ENCODE measurements at regions not wholly inside any gene's neighbourhood (a gene's known extent, or its start where the extent isn't known, plus 50 kb on each side); places are given as distances from the start of the nearest gene placed in this dataset.

- H3K4me1 Mint-ChIP-seq = peaks cover 37 to 40% of the 10 kb centered on the region in 2 experiments
- no peak for DNase-seq
- Histone ChIP-seq H3K4ac (ENCODE audit: low read depth, low read length) (no peak overlapping the region), H3K79me1 (ENCODE audit: insufficient read depth, low read depth, low read length, poor library complexity, severe bottlenecking) (no peaks in the 10 kb centered on the region), H3K4me2 (ENCODE audit: insufficient read depth, insufficient read length, low read length) (no peak overlapping the region), H3K23me2 (ENCODE audit: insufficient read length, low read depth, low read length, poor library complexity, severe bottlenecking) (no peaks in the 10 kb centered on the region), H4K5ac (ENCODE audit: insufficient read length, low read depth, low read length) (no peak overlapping the region), H2BK12ac (ENCODE audit: insufficient read length, low read depth, low read length) (no peak overlapping the region), H4K20me1 (ENCODE audit: control insufficient read depth, insufficient read depth, insufficient read length) (no peaks in the 10 kb centered on the region), H3K27ac (ENCODE audit: insufficient read length, low read depth, low read length) (no peak overlapping the region), H2AFZ (ENCODE audit: low read length) (no peak overlapping the region), H2BK20ac (ENCODE audit: low read depth, low read length, poor library complexity, severe bottlenecking) (no peak overlapping the region), H3K14ac (ENCODE audit: insufficient read depth, low read length) (no peak overlapping the region), H2AK5ac (ENCODE audit: insufficient read length, low read length) (no peak overlapping the region), H4K8ac (replicated peaks; ENCODE audit: insufficient read length, low read depth, low read length) (no peak overlapping the region), H4K91ac (ENCODE audit: insufficient read length, low read depth, low read length) (no peak overlapping the region), H3K79me2 (ENCODE audit: insufficient read depth, low read length) (no peaks in the 10 kb centered on the region), H3K4me1 (ENCODE audit: insufficient read depth, low read length) (peaks cover 3% of the 10 kb centered on the region), H3K9me3 (ENCODE audit: control insufficient read depth, low read depth, low read length) (no peaks in the 10 kb centered on the region), H3K56ac (ENCODE audit: insufficient read length, low read depth, low read length) (no peak overlapping the region), H3K18ac (ENCODE audit: insufficient read length, low read depth, low read length) (no peak overlapping the region), H3K9ac (ENCODE audit: extremely low read depth, insufficient read length, low read length) (no peak overlapping the region), H2BK120ac (ENCODE audit: low read depth, low read length, poor library complexity, severe bottlenecking) (no peak overlapping the region), H3T11ph (ENCODE audit: low read length) (no peak overlapping the region), H2BK5ac (ENCODE audit: insufficient read length, low read length) (no peak overlapping the region), H2BK15ac (ENCODE audit: low read depth, low read length) (no peak overlapping the region), H3K27me3 (ENCODE audit: insufficient read depth, low read length) (no peaks in the 10 kb centered on the region), H3K23ac (ENCODE audit: insufficient read length, low read depth, low read length) (no peak overlapping the region)
- H3K4me3 Mint-ChIP-seq = no peak overlapping the region
- WGBS (ENCODE audit: extremely low coverage, insufficient read length, low lambda C conversion rate) = no CpG with 5 or more reads among the region's 2 CpGs
- H3K36me3 Mint-ChIP-seq (ENCODE audit: insufficient read depth in 1 of 3, low read depth in 3 of 3) = no peaks in the 10 kb centered on the region
- no peaks in the 10 kb centered on the region for H3K9me3 Mint-ChIP-seq
- no peak overlapping the region for H3K27ac Mint-ChIP-seq
- TF ChIP-seq CTCF (conservative IDR thresholded peaks at IDR 0.05) = no peak
- peaks cover 2% of the 10 kb centered on the region; the same call in 1 of the 2 replicates for H3K27me3 Mint-ChIP-seq (ENCODE audit: low read depth)
Observed at GRCh38 chr1:238111516-238111915, 220.8 kb upstream of the ZP4 start.
